GM21786 (cell line): ENCODE measurements at regions not wholly inside any gene's neighbourhood (a gene's known extent, or its start where the extent isn't known, plus 50 kb on each side); places are given as distances from the start of the nearest gene placed in this dataset.

Experiments used
- ATAC-seq: cut with Tn5 transposase; IDR thresholded peaks from one replicate; pipeline ENCODE4 v1.9.1; 2021; ENCODE audit not compliant: unreplicated experiment

DNA sequence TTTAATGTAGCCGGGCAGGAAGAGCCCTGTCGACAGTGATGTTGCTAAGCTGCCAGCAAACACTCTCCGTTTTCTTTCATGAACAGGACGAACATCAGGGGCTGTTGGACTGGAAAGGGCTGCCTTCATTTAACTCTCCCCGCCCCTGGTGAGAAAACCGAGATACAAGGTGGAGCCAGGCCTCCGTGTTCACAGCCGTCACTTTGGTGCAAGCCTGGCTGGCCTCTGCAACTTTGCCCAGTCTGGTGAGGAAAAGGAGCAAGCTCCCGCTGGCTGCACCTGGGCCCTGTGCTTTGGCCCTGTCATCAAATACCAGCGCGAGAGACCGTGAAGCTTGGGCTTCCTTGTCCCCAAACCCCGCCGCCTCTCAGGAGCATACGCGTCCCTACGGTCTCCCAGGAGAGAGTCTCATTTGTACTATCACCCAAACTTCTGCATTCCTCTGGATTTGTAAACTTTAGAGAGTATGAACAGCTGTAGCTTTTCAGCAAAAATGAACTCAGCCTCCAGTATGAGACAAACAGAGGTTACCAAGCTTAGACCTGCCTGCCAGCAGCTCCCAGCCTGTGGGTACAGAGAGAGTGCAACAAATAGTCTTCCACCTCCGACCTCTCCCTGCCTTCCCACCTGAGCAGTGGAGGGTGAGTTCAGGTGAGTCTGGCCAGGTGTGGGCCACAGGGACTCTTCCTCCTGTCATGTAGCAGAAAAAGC lies 445.3 kb upstream of the MGMT start:
- ATAC-seq: no peak

- no peak for ATAC-seq
Measured at GRCh38 chr10:129023082-129023481, 444.0 kb upstream of the MGMT start.

- no peak for ATAC-seq
Measured at GRCh38 chr10:129024046-129024445, 443.0 kb upstream of the MGMT start.

DNA sequence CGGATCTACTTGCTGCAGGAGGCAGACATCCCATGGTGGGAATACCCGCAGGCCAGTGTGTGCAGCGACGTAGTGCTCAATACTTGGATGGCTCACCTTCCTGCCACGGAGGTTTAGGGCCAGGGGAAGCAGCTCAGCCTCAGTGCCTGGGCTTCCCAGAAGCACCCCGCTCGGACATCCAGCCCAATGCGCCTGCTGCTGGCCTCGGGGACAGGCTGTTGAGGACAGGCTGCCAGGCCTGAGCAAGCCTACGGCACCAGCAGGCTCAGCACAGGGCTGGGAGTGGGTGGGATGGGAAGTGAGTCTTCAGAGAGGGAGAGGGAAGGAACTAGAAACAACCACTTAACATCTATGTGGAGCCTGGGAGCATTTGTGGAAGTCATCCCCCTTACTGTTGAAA lies 441.3 kb upstream of the MGMT start:
- ATAC-seq: no peak

DNA sequence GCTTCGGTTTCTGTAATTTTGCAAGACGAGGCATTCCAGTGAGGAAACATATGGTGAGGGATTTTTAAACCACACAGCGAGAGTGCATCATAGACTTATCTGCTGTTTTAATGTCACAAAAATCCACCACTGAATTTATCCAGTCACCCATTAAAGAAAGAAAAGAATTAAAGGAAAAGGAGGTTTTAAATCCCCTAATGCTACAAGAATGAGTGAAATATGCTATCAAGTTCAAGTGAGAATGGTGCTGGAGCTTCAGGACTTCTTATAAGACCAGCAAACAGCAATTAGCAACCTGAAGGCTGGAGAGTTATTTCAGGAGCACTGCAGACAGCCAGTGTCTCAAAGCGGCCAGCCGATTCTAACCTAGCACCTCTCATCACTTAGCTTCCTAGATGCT lies 439.1 kb upstream of the MGMT start:
- ATAC-seq: no peak

DNA sequence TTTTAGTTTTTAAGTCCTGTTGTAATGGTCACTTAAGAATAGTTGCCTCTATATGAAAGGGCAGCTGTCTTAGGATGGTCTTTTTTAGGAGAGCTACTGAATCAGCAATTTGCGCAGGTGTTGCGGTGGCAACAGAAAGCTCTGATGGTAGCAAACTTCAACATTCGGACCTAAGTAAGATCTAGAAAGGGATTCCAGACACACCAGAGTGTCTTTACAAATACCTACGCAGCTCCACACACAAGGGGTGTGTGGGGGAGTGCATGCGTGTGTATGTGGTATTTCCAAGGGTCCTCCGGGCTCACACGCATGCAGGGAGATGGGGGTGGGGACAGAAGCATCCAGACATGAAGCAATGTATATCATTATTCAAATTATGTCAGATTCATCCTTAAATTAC lies 438.6 kb upstream of the MGMT start:
- no peak for ATAC-seq

DNA sequence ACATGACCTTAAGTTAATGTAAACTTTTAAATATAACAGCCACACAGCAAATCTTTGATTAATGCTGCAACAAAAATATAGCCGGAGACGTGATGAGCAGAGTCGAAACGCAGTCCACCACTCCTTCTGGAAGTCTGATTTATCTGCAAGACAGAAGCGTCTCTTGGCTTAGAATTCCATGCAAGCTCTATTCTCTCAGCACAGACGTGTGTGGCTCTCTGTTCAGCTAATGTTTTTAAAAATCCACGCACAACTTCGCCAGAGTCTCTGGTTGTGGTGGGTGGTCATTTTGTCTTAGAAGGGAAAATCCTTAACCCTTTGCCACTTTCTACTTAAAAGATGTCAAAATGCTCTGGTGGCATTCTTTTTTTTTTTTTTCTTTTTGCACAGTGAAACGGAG lies 438.0 kb upstream of the MGMT start:
- no peak for ATAC-seq

DNA sequence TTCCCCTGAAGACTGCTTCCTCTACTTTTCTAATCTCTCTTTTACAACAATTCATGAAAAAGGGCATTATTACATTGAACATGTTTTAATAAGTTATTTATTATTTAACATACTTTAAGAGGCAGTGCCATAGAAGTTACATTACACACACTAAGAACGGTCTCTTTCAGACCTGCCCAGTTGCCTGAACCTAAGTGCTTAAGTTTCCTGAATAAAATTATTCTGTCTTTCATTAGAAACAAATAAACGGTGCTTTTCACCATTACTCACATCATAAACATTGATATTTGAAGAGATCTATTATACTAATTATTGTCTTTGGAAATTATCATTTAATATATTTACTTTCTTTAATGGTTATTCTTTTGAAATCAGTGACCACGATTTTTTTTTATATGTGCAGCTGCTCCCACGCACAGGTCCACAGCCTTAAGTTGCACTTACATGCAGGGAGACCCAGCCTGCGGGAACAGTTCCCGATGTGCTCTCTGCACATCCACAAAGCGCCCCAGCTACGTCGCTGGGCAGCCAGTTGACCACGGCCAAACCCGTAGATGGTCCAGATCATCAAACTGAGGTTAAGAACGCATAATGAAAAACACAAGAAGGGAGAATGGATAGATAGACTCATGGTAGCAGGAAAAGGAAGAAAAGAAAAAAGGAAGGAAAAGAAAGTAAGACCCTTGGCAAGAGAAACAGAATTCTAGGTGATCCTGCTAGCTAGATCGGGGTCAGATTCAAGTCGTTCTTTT lies 437.0 kb upstream of the MGMT start:
- no peak for ATAC-seq

GRCh38 chr10:129030603-129030895 lies 436.5 kb upstream of the MGMT start:
- no peak for ATAC-seq

GRCh38 chr10:129030996-129031843 lies 435.8 kb upstream of the MGMT start:
- ATAC-seq: no peak

DNA sequence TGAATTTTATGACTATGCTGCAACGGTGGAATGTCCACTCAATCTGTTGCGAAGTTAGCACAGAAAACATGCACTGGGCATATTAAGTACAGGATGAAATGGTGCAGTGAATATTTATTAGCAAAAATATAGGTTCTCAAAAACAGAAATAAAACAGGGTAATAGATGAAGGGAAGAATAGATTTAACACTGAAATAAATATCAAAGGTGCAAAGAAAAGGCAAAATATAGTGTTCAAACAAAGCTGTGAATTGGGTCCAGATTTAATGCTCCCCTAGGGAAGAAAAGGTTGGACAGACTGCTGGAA lies 435.2 kb upstream of the MGMT start:
- no peak for ATAC-seq

- no peak for ATAC-seq
Measured at GRCh38 chr10:129032372-129033313, 434.4 kb upstream of the MGMT start.

- ATAC-seq: no peak
Measured at GRCh38 chr10:129033340-129033739, 433.7 kb upstream of the MGMT start.

DNA sequence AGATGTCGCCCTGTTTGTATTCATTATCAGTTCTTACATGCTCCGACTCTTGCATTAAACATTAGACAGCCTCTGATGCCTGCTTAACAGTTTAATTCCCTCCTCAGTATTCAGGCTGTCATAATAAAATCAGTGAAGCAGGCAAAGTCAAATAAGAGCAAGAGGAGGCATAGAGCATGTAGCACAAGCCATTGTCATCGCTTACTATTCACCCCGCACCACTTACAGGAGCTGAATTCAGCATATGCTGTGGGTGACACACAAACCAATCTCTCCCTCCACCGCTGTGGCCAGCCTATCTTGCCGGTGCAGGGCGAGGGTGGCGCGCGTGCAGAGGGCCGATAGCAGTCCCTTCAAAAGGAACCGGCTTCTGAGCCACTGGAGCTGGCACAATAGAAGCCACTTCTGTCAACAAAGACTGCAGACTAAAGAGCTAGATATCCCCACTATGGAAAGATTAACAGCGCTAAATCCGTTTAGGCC lies 433.2 kb upstream of the MGMT start:
- no peak for ATAC-seq

DNA sequence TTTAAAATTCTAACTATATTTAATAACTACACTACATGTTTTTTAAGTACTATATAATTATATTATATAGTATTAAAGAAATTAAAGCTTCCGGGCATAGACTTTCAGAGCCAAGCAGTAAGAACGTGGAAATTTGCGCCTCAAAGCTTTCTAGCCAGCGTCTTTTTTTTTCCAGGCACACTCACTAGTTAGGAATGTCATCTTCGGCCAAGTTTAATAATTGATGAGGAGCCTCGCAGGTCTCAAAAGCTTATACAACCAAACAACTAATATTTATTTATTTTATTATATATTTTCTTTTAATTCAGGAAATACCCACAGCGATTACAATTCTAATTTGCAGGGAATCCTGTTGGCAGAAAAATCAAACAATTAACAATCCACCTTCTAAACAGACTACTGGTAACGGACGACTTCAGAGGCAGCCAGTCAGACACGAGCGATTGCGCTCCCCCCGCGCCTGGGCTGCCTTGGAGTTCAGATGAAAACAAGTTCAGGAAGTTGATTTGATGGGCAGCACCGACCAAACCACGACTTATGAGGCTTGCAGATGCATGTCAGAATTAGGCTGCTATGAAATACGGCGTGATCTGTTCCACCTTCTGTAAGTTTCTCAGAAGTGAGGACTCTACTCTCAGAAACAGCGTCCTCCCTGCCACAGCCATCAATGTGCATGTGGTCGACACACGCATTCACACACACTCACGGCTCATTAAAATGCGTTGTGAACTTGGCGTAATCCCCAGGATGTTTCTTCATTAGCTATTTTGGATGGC lies 431.8 kb upstream of the MGMT start:
- ATAC-seq: no peak

DNA sequence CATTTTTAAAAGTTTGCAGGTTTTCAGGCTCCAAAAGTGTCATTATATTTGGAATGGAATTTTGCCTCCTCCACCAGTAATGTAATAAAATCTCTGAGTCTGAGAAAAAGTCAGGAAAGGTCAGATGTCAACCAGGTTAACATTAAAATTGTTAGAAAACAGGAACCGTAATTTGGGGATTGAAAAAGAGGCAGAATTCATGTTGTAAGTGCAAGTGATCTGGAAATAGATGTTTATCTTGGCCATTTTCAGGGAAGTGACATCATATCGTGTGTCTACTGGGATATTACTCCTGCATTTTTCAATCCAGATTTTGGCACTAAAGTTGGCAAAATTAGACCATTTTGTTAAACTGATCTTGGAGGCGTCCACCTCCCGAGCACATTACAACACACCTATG lies 428.5 kb upstream of the MGMT start:
- no peak for ATAC-seq

DNA sequence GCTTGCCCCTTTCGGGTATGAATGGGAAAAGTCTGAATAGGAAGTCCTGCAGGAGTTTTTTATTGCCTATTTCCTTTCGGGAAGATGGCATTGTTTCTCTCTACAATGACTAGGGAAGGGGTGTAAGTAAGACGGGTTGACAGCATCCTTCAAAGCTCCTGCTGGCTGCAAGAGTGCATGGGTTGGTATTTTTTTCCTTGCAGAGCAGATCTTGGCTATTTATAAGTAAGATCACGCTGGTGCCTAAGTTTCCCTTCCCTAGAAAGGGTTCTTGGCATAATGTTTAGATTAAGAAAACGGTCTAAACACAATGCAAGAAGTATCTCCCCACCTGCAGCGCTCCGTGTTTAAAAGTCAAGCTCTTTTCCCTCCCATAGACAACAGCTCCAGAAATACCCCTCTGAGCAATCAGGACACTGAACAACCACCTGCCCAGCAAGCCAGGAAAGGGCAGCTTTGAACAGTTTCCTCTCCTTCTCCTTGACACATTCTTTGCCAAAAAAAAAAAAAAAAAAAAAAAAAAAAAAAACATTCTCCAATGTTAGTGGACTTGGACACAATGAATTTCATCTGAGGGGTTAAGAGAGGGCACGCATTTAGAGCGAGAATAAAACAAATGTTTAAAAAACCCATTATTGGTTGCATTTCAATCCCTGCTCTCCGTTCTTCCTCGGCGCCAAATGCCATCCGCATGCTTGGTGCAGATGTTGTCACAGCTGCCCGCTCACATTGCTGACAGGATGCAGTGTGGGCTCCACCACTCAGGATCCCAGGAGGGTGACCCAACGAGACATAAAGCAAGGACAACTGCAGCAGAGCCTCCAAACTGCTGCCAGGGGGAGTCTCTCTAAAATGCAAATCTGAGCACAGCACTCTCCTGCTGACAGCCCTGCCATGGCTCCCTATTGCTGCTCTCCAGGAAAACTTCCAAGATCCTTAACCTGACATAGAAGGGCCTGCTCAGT lies 427.4 kb upstream of the MGMT start:
- ATAC-seq: no peak

GRCh38 chr10:129040377-129040776 lies 426.7 kb upstream of the MGMT start:
- no peak for ATAC-seq

GRCh38 chr10:129041916-129042315 lies 425.1 kb upstream of the MGMT start:
- ATAC-seq: no peak
